ENCODE measurements at regions not wholly inside any gene's neighbourhood (a gene's known extent, or its start where the extent isn't known, plus 50 kb on each side); places are given as distances from the start of the nearest gene placed in this dataset.

DNA sequence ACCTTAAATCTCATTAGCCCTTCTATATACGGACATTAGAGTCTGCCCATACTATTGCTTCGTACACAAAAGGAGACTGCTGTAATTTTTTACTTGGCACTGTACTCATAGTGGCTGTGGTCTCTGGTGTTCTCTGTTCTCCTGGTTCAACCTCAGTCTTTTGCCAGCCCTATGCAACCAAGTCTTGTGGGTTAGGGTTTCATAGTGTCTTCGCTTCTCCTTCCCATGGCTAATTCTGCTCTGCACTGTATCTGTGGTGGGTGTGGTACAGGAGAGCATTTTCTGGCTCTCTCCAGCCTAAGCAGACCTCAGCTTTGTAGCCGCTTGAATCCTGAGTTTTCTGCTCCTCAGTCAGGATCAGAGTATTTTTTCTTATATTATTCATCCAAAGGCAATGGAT is 981.2 kb downstream of the SQOR start:
- TF ChIP-seq, protein P1, sequence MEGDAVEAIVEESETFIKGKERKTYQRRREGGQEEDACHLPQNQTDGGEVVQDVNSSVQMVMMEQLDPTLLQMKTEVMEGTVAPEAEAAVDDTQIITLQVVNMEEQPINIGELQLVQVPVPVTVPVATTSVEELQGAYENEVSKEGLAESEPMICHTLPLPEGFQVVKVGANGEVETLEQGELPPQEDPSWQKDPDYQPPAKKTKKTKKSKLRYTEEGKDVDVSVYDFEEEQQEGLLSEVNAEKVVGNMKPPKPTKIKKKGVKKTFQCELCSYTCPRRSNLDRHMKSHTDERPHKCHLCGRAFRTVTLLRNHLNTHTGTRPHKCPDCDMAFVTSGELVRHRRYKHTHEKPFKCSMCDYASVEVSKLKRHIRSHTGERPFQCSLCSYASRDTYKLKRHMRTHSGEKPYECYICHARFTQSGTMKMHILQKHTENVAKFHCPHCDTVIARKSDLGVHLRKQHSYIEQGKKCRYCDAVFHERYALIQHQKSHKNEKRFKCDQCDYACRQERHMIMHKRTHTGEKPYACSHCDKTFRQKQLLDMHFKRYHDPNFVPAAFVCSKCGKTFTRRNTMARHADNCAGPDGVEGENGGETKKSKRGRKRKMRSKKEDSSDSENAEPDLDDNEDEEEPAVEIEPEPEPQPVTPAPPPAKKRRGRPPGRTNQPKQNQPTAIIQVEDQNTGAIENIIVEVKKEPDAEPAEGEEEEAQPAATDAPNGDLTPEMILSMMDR (IDR thresholded peaks at IDR 0.05; ENCODE audit: low read length) = no peak
- TF ChIP-seq EZH2 (optimal IDR thresholded peaks at IDR 0.05; ENCODE audit: low read depth, low read length) = no peak

All from MM.1S (cell line).